GM18868 (cell line): ENCODE measurements at regions not wholly inside any gene's neighbourhood (a gene's known extent, or its start where the extent isn't known, plus 50 kb on each side); places are given as distances from the start of the nearest gene placed in this dataset.
A peak's percentile ranks its signal among the peaks of the same experiment; 100 is the strongest.

Experiments used
- ATAC-seq: cut with Tn5 transposase; IDR thresholded peaks from one replicate; pipeline ENCODE4 v1.9.1; 2021; ENCODE audit warnings: mild to moderate bottlenecking, moderate library complexity; ENCODE audit not compliant: unreplicated experiment

- ATAC-seq = peak; percentile 65
Measured at GRCh38 chr1:199151634-199152425, 513.0 kb downstream of the PTPRC start.

- ATAC-seq = no peak
Measured at GRCh38 chr1:199152676-199153075, 513.8 kb downstream of the PTPRC start.

GRCh38 chr1:199155166-199156019, 516.6 kb downstream of the PTPRC start:
- ATAC-seq = no peak

GRCh38 chr1:199157494-199157893, 518.7 kb downstream of the PTPRC start:
- no peak for ATAC-seq

- ATAC-seq = no peak
Measured at GRCh38 chr1:199160521-199161318, 521.9 kb downstream of the PTPRC start.

- ATAC-seq = no peak
Measured at GRCh38 chr1:199161319-199161680, 522.5 kb downstream of the PTPRC start.

- no peak for ATAC-seq
Measured at GRCh38 chr1:199161766-199162303, 523.0 kb downstream of the PTPRC start.

- no peak for ATAC-seq
Measured at GRCh38 chr1:199163267-199163666, 524.4 kb downstream of the PTPRC start.

- no peak for ATAC-seq
Measured at GRCh38 chr1:199163670-199164069, 524.8 kb downstream of the PTPRC start.

GRCh38 chr1:199167460-199167859, 528.6 kb downstream of the PTPRC start:
- ATAC-seq = no peak

- ATAC-seq = no peak
Measured at GRCh38 chr1:199168888-199169585, 530.2 kb downstream of the PTPRC start.

- ATAC-seq = no peak
Measured at GRCh38 chr1:199170711-199171110, 531.9 kb downstream of the PTPRC start.

- ATAC-seq = peak; percentile 8
Measured at GRCh38 chr1:199172171-199173124, 533.6 kb downstream of the PTPRC start.

GRCh38 chr1:199173356-199173755, 534.5 kb downstream of the PTPRC start:
- ATAC-seq = peak; percentile 95

- no peak for ATAC-seq
Measured at GRCh38 chr1:199174336-199174735, 535.5 kb downstream of the PTPRC start.

GRCh38 chr1:199176713-199177112, 537.9 kb downstream of the PTPRC start:
- no peak for ATAC-seq

GRCh38 chr1:199177241-199177640, 538.4 kb downstream of the PTPRC start:
- no peak for ATAC-seq

- no peak for ATAC-seq
Measured at GRCh38 chr1:199178646-199179045, 539.8 kb downstream of the PTPRC start.

GRCh38 chr1:199182186-199182843, 543.5 kb downstream of the PTPRC start:
- ATAC-seq = no peak
